HepG2 (cell line): ENCODE measurements at regions not wholly inside any gene's neighbourhood (a gene's known extent, or its start where the extent isn't known, plus 50 kb on each side); places are given as distances from the start of the nearest gene placed in this dataset.

Experiments used
- ATAC-seq: fragments of 200-7000 bp; cut with Tn5 transposase; 3 replicates; pipeline ENCODE4 v1.9.1; 2020; ENCODE audit warnings: mild to moderate bottlenecking, moderate library complexity
- BruUV-seq: library from RNA; stranded (reverse); fragments of 400-500 nt; replicated peaks from 2 replicates; lab custom pipeline; 2021; lab: Mats Ljungman, UMichigan
- CTCF ChIA-PET: fragments of 300-600 bp; formaldehyde crosslinking; extraction: SDS; loops from one replicate; lab custom pipeline; 2021; ENCODE audit warnings: low total read pairs, inconsistent platforms, low intra/inter-chr PET ratio; lab: Yijun Ruan, JAX
- POLR2A ChIA-PET: fragments of 350-600 bp; sonication (Branson Sonifier 250); formaldehyde crosslinking; loops from one replicate; lab custom pipeline; 2020; ENCODE audit warnings: antibody characterized with exemption, inconsistent platforms; lab: Yijun Ruan, JAX
- DNase-seq: peaks from one replicate; pipeline ENCODE4 v3.0.0-alpha.2; 2015; ENCODE audit warnings: low spot score
- FAIRE-seq: peaks from 3 replicates; lab custom pipeline; 2011; peaks lifted over from hg19 to GRCh38; lab: Jason Lieb, UNC
- H2AFZ ChIP-seq: one replicate; pipeline ENCODE4 v1.6.1; 2011; ENCODE audit warnings: low read length, inconsistent platforms
- H3K27ac ChIP-seq: fragments of 300-600 bp; 3 replicates; pipeline ENCODE4 v1.8.0; 2011; ENCODE audit warnings: mixed run types, mild to moderate bottlenecking, mixed read lengths, low read length, inconsistent platforms; ENCODE audit not compliant: insufficient read depth; ENCODE audit errors: extremely low read length
- H3K27me3 ChIP-seq, 2 experiments: fragments of 200-600 bp in 1 of 2; 2 replicates in 1 of 2; 3 replicates in 1 of 2; pipeline versions ENCODE4 v1.6.0 to v1.8.0; 2011; ENCODE audit warnings: low read length in 2 of 2, mild to moderate bottlenecking in 2 of 2, moderate library complexity in 2 of 2, inconsistent platforms in 1 of 2; ENCODE audit not compliant: insufficient read depth in 2 of 2, control insufficient read depth in 1 of 2
- H3K36me3 ChIP-seq, 2 experiments: fragments of 200-600 bp in 1 of 2; replicated peaks in 1 of 2; 2 replicates in 1 of 2; 3 replicates in 1 of 2; pipeline versions ENCODE4 v1.5.1 to v1.8.0; 2011; ENCODE audit warnings: low read length in 2 of 2, inconsistent platforms in 1 of 2; ENCODE audit not compliant: insufficient read depth in 2 of 2, control insufficient read depth in 1 of 2
- H3K4me1 ChIP-seq: 2 replicates; pipeline ENCODE4 v1.5.1; 2012; ENCODE audit warnings: low read length, inconsistent platforms; ENCODE audit not compliant: insufficient read depth
- H3K4me2 ChIP-seq: 2 replicates; pipeline ENCODE4 v1.6.0; 2011; ENCODE audit warnings: low read depth, low read length, inconsistent platforms
- H3K4me3 ChIP-seq, 3 experiments: fragments of 200-600 bp in 1 of 3; sonication (generic), shearing (Covaris generic) in 1 of 3; replicated peaks in 1 of 3; 2 replicates each; pipeline ENCODE4 v1.5.1; 2011 to 2016; ENCODE audit warnings: low read length in 3 of 3, inconsistent platforms in 2 of 3, low read depth in 2 of 3, mild to moderate bottlenecking in 2 of 3, control low read depth in 1 of 3, mixed read lengths in 1 of 3; ENCODE audit not compliant: insufficient read depth in 1 of 3
- H3K79me2 ChIP-seq: one replicate; pipeline ENCODE4 v1.6.1; 2011; ENCODE audit warnings: low read length, inconsistent platforms; ENCODE audit not compliant: insufficient read depth
- H3K9ac ChIP-seq: 2 replicates; pipeline ENCODE4 v1.6.0; 2011; ENCODE audit warnings: mild to moderate bottlenecking, low read depth, low read length, inconsistent platforms; ENCODE audit not compliant: insufficient read depth
- H3K9me3 ChIP-seq: 2 replicates; pipeline ENCODE4 v1.5.1; 2012; ENCODE audit warnings: mild to moderate bottlenecking, low read length
- H4K20me1 ChIP-seq: 2 replicates; pipeline ENCODE4 v1.6.0; 2011; ENCODE audit warnings: inconsistent platforms, mild to moderate bottlenecking, low read length, moderate library complexity; ENCODE audit not compliant: insufficient read depth
- CBX5 ChIP-seq: sonication (generic); formaldehyde crosslinking; IDR thresholded peaks from 2 replicates; pipeline ENCODE4 v1.4.0; 2020; ENCODE audit warnings: missing genetic modification reagents, borderline replicate concordance
- HDAC1 ChIP-seq: sonication (generic); formaldehyde crosslinking; IDR thresholded peaks from 2 replicates; pipeline ENCODE4 v1.5.1; 2020; ENCODE audit warnings: mild to moderate bottlenecking, missing genetic modification reagents
- KDM1A ChIP-seq: IDR thresholded peaks from 2 replicates; pipeline ENCODE4 v1.6.1; 2016; ENCODE audit warnings: missing compliant biosample characterization
- MBNL3 ChIP-seq: fragments of 250-450 bp; sonication (Bioruptor Pico); conservative IDR thresholded peaks from 2 replicates; pipeline ENCODE4 v1.8.0; 2022; ENCODE audit warnings: mild to moderate bottlenecking, inconsistent platforms
- MYNN ChIP-seq: sonication (generic); formaldehyde crosslinking; IDR thresholded peaks from 2 replicates; pipeline ENCODE4 v1.4.0; 2020; ENCODE audit warnings: mild to moderate bottlenecking, low read depth, missing genetic modification reagents
- PHF5A ChIP-seq: IDR thresholded peaks from one replicate; pipeline ENCODE4 v1.6.1; 2018; ENCODE audit warnings: low read depth, missing genetic modification reagents; ENCODE audit not compliant: unreplicated experiment
- ZNF235 ChIP-seq: sonication (generic); formaldehyde crosslinking; IDR thresholded peaks from 2 replicates; pipeline ENCODE4 v1.8.1; 2023; ENCODE audit warnings: mild to moderate bottlenecking, missing genetic modification reagents, borderline replicate concordance
- ZNF430 ChIP-seq: sonication (generic); formaldehyde crosslinking; IDR thresholded peaks from 2 replicates; pipeline ENCODE4 v1.9.0; 2021; ENCODE audit warnings: mild to moderate bottlenecking, missing genetic modification reagents
- ZNF484 ChIP-seq: sonication (generic); formaldehyde crosslinking; IDR thresholded peaks from 2 replicates; pipeline ENCODE4 v1.5.1; 2020; ENCODE audit warnings: mild to moderate bottlenecking, low read depth, missing genetic modification reagents, borderline replicate concordance
- ZZZ3 ChIP-seq: sonication (generic); formaldehyde crosslinking; IDR thresholded peaks from 2 replicates; pipeline ENCODE4 v1.4.0; 2020; ENCODE audit warnings: missing genetic modification reagents, mild to moderate bottlenecking, borderline replicate concordance
- in situ Hi-C: cut with HindIII; loops from 2 replicates; pipeline ENCODE4 v1.10.0; 2017; ENCODE audit warnings: low pct_unique_long_range_greater_than_20kb; ENCODE audit not compliant: extremely low pct_ligation_motif_present
- intact Hi-C: fragments of 100-400 bp; cut with micrococcal nuclease; formaldehyde crosslinking; loops from one replicate; pipeline ENCODE4 v1.10.0; 2022; ENCODE audit not compliant: unreplicated experiment
- TF ChIP-seq, protein P1 (sequence below): sonication (generic); formaldehyde crosslinking; IDR thresholded peaks from 2 replicates; pipeline ENCODE4 v1.8.1; 2022; ENCODE audit warnings: low read depth, mild to moderate bottlenecking, missing genetic modification reagents
- TF ChIP-seq, protein P2 (sequence below): sonication (generic); formaldehyde crosslinking; IDR thresholded peaks from 2 replicates; pipeline ENCODE4 v1.5.1; 2020; ENCODE audit warnings: missing genetic modification reagents, mild to moderate bottlenecking, borderline replicate concordance

DNA sequence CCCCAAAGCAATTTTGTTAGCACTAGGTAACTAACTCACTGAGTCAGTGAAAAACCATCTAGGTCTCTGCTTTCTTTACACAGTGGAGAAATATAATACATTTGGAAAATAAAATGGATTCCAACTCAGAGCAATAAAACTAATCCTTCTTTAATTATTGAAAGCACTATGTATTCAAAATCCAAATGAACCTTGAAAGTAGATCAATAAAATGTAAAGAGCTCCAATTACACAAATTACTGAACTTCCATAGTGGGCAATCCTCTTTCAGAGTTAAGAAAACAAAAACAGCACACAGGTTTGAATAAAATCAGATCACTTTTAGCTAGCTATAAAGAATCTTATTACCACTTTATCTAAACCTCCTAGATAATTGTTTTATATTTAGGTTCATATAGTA lies 208.1 kb downstream of the NR4A2 start:
- no peak overlapping the region for H3K9ac ChIP-seq
- H4K20me1 ChIP-seq, result no peaks in the 10 kb centered on the region
- intact Hi-C loops (no loop called here), in situ Hi-C loops (no loop called here)
- CTCF ChIA-PET, result no interaction called here
- H3K4me1 ChIP-seq, result no peaks in the 10 kb centered on the region
- H3K9me3 ChIP-seq, result peaks cover 19% of the 10 kb centered on the region; the same call in 1 of the 2 replicates
- no peak overlapping the region for H2AFZ ChIP-seq
- DNase-seq (no peak), FAIRE-seq (no peak), ATAC-seq (no peak)
- TF ChIP-seq CBX5 (CRISPR knock-in tag), result no peak
- no peak for TF ChIP-seq MYNN (CRISPR knock-in tag)
- TF ChIP-seq KDM1A (CRISPR knock-in tag), result no peak
- no peak for TF ChIP-seq MBNL3 (CRISPR knock-in tag)
- no peak for TF ChIP-seq HDAC1 (CRISPR knock-in tag)
- no peak for TF ChIP-seq ZNF430
- no peak for TF ChIP-seq ZNF484
- no peak for TF ChIP-seq ZNF235 (CRISPR knock-in tag)
- TF ChIP-seq ZZZ3 (CRISPR knock-in tag), result no peak
- TF ChIP-seq, protein P1, sequence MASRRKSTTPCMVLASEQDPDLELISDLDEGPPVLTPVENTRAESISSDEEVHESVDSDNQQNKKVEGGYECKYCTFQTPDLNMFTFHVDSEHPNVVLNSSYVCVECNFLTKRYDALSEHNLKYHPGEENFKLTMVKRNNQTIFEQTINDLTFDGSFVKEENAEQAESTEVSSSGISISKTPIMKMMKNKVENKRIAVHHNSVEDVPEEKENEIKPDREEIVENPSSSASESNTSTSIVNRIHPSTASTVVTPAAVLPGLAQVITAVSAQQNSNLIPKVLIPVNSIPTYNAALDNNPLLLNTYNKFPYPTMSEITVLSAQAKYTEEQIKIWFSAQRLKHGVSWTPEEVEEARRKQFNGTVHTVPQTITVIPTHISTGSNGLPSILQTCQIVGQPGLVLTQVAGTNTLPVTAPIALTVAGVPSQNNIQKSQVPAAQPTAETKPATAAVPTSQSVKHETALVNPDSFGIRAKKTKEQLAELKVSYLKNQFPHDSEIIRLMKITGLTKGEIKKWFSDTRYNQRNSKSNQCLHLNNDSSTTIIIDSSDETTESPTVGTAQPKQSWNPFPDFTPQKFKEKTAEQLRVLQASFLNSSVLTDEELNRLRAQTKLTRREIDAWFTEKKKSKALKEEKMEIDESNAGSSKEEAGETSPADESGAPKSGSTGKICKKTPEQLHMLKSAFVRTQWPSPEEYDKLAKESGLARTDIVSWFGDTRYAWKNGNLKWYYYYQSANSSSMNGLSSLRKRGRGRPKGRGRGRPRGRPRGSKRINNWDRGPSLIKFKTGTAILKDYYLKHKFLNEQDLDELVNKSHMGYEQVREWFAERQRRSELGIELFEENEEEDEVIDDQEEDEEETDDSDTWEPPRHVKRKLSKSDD, result no peak
- TF ChIP-seq, protein P2, sequence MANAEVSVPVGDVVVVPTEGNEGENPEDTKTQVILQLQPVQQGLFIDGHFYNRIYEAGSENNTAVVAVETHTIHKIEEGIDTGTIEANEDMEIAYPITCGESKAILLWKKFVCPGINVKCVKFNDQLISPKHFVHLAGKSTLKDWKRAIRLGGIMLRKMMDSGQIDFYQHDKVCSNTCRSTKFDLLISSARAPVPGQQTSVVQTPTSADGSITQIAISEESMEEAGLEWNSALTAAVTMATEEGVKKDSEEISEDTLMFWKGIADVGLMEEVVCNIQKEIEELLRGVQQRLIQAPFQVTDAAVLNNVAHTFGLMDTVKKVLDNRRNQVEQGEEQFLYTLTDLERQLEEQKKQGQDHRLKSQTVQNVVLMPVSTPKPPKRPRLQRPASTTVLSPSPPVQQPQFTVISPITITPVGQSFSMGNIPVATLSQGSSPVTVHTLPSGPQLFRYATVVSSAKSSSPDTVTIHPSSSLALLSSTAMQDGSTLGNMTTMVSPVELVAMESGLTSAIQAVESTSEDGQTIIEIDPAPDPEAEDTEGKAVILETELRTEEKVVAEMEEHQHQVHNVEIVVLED (CRISPR knock-in tag), result no peak
- no peak for TF ChIP-seq PHF5A
- H3K79me2 ChIP-seq, result no peaks in the 10 kb centered on the region
- no peak overlapping the region for H3K27ac ChIP-seq
- BruUV-seq, result no TSS peak
- POLR2A ChIA-PET, result no interaction called here
- no peaks in the 10 kb centered on the region for H3K27me3 ChIP-seq
- no peak overlapping the region for H3K4me2 ChIP-seq
- no peaks in the 10 kb centered on the region for H3K36me3 ChIP-seq
- no peak overlapping the region for H3K4me3 ChIP-seq
